Body of pancreas (tissue), 4 donors: ENCODE measurements at regions not wholly inside any gene's neighbourhood (a gene's known extent, or its start where the extent isn't known, plus 50 kb on each side); places are given as distances from the start of the nearest gene placed in this dataset.

Source experiments
- POLR2A ChIP-seq, 3 donors: fragments of 450-650 bp; IDR thresholded peaks; one replicate each; pipeline ENCODE4 v1.6.1; 2016; ENCODE audit warnings: antibody characterized with exemption in 3 of 3, mild to moderate bottlenecking in 2 of 3
- TF ChIP-seq, protein P1 (sequence below), 7 experiments: fragments of 450-650 bp in 4 of 7; fragments of 200-600 bp in 3 of 7; sonication (generic) in 3 of 7; IDR thresholded peaks; one replicate each; pipeline ENCODE4 v1.5.1; 2016 to 2019; ENCODE audit warnings: antibody characterized with exemption in 7 of 7

DNA sequence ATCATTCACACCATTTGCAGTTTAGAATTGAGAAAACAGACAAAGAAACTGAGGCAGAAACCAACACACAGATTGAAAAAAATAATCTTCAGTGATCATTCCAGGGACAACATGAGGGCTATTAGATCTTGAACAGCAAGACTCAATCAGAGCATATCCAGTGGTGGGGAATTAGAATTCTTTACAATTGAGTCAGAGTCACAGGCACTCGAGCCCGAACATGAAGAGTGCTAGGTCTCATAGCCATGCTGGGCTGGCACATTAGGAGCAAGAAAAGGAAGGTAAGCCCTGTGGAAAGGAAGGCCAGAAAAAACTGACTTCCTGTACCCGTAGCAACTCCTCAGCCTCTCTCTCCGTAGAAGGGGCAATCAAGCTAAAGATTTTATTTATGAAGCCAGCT is 419.9 kb downstream of the HAO1 start:
- TF ChIP-seq, protein P1, sequence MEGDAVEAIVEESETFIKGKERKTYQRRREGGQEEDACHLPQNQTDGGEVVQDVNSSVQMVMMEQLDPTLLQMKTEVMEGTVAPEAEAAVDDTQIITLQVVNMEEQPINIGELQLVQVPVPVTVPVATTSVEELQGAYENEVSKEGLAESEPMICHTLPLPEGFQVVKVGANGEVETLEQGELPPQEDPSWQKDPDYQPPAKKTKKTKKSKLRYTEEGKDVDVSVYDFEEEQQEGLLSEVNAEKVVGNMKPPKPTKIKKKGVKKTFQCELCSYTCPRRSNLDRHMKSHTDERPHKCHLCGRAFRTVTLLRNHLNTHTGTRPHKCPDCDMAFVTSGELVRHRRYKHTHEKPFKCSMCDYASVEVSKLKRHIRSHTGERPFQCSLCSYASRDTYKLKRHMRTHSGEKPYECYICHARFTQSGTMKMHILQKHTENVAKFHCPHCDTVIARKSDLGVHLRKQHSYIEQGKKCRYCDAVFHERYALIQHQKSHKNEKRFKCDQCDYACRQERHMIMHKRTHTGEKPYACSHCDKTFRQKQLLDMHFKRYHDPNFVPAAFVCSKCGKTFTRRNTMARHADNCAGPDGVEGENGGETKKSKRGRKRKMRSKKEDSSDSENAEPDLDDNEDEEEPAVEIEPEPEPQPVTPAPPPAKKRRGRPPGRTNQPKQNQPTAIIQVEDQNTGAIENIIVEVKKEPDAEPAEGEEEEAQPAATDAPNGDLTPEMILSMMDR (IDR thresholded peaks at IDR 0.05), result no peak
- TF ChIP-seq POLR2A (IDR thresholded peaks at IDR 0.05), result no peak
